GM12874 (cell line): ENCODE measurements at regions not wholly inside any gene's neighbourhood (a gene's known extent, or its start where the extent isn't known, plus 50 kb on each side); places are given as distances from the start of the nearest gene placed in this dataset.

Experiments
- TF ChIP-seq, protein P1 (sequence below): IDR thresholded peaks from 2 replicates; pipeline ENCODE4 v1.5.1; 2011; ENCODE audit warnings: low read depth, mild to moderate bottlenecking, control low read depth, low read length, moderate library complexity; ENCODE audit not compliant: insufficient read depth

DNA sequence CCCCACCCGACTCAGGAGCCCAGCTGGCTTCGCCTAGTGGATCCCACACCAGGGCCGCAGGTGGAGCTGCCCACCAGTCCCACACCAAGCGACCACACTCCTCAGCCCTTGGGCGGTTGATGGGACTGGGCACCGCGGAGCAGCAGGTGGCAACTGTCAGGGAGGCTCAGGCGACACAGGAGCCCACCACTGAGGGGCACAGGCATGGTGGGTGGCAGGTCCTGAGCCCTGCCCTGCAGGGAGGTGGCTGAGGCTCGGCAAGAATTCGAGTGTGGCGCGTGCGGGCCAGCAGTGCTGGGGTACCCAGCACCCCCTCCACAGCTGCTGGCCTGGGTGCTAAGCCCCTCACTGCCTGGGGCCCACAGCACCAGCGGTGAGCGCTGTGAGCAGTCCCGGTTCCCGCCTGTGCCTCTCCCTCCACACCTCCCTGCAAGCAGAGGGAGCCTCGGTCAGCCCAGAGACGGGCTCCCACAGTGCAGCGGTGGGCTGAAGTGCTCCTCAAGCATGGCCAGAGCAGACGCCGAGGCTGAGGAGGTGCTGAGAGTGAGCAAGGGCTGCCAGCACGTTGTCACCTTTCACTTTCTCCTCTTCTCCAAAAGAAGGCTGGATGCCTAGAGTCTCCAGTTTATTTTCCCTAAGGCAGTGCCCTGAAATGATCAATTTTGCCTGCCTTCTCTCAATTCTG lies 1440.7 kb upstream of the ZEB2 start:
- TF ChIP-seq, protein P1, sequence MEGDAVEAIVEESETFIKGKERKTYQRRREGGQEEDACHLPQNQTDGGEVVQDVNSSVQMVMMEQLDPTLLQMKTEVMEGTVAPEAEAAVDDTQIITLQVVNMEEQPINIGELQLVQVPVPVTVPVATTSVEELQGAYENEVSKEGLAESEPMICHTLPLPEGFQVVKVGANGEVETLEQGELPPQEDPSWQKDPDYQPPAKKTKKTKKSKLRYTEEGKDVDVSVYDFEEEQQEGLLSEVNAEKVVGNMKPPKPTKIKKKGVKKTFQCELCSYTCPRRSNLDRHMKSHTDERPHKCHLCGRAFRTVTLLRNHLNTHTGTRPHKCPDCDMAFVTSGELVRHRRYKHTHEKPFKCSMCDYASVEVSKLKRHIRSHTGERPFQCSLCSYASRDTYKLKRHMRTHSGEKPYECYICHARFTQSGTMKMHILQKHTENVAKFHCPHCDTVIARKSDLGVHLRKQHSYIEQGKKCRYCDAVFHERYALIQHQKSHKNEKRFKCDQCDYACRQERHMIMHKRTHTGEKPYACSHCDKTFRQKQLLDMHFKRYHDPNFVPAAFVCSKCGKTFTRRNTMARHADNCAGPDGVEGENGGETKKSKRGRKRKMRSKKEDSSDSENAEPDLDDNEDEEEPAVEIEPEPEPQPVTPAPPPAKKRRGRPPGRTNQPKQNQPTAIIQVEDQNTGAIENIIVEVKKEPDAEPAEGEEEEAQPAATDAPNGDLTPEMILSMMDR, result no peak

DNA sequence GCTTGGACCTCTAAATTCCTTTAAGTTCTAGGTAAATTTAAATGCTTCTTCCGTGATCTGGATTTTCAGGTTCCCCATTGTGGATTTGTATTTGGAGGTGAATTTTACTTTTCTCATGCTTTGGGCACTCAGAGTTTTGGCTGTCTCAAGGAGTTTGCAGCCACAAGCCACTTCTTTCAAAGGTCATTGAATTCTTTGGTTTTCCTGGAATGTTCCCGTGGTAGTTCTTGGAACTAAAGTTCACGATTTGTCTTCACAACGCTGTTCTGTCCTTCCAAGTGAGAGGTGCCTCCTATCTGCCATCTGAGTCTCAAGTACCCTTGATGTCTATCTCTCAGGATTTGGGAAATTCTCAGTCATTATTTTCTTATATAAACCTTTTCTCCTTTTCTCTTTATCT lies 1438.7 kb upstream of the ZEB2 start:
- TF ChIP-seq, protein P1, result no peak

DNA sequence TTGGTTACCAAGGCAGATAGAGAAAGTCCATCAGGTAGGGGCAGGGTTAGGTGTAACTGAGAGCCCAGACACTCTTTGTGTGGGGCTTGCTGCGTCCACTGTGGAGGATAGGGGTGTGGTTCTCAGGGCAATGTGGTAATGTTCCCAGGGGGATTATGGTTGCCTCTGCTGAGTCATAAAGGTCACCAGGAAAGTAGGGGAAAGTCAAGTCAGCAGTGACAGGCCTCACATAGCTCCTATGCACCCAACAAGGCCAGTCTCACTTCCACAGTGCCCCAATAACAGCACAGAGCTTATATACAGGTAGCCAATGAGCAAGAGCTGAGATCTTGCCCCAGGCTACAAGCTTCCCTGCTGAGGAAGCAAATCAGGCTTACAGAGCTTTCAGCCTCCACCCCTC lies 1438.0 kb upstream of the ZEB2 start:
- TF ChIP-seq, protein P1, result no peak

DNA sequence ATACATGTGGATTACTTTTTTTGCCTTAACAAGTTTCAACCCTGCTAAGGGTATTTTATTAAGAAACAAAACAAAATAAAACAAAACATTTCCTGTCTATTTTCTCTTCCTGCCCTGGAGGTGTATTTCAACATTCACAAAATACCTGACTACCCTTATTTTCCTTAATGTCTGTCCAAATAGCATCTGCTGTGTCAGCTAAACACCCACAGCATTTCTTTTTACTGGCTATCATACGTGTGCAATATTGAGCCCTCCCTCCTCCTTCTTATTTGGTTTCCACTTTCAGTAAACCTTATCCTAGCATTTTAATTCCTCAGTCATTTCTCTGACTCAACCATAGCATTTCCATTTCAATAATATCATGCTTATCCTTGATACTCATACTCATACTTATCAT lies 1420.0 kb upstream of the ZEB2 start:
- TF ChIP-seq, protein P1, result no peak

DNA sequence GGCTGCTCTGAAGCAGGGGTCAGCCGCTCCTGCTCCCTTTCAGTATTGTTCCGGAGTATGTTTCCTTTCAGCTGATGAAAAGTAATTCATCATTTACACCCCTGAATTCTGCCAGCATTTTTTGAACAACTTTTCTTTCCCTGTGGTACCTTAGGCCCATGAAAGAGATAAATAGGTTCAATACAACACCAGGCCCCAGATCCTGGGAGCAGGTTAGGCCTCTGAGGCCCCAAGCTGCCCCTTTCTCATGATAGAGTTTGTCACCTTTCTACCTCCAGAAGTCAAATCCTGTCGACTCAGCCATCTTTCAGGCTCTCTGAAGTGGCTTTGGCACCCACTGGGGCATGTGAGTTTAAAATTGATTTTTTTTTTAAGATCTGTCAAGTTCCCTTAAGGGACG lies 1415.1 kb upstream of the ZEB2 start:
- TF ChIP-seq, protein P1, result no peak

DNA sequence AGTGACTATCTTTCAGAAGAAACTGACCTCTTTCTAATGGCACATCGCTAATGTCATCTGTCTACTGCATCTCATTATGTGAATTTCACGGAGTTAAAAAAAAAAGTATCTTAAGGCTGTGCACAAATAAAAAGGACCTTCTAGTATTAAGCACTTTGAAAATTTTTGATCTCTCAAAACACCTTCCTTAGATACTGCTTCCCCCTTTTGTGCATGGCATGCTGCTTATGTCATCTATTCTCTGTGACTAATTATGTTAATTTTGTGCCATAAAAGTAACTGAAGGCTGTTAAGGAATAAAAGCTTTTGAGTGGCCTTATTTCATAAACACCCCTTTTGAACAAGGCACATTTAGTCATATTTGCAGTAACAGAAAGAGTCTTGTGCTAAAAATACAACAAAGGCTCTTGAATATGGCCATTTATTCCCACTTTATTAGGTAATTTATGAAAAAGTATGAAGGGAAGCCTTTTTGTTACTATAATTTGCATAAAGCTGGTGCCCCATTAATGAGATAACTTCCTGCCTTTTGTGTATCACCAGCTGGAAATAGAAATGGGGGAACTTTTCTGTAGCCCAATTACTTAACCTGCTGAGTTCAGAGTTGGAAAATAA lies 1412.0 kb upstream of the ZEB2 start:
- TF ChIP-seq, protein P1, result no peak

DNA sequence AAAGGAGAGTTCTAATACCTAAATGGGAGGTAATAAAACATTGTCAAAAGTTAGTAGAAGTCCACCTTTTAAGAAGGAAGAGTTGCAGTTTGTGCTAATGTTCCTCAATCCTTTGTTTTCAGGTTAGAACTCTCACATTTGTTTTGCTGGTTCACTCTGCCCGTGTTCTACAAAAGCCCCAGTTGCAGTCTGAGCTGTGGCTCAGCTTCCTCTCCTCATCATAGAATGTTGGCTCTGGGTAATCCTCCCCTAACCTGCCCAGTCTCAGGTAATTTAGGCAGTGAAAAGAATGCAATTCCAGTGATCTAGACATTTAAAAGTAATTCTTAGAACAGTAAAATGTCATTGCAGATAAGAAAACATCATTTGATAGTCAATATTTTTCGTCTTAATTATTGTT lies 1410.4 kb upstream of the ZEB2 start:
- TF ChIP-seq, protein P1, result no peak
